ENCODE measurements at regions not wholly inside any gene's neighbourhood (a gene's known extent, or its start where the extent isn't known, plus 50 kb on each side); places are given as distances from the start of the nearest gene placed in this dataset.

- no peak for TF ChIP-seq ZNF274 (IDR thresholded peaks at IDR 0.05; ENCODE audit: low read depth, low read length)
- H3K4me3 ChIP-seq (ENCODE audit: low read length), result no peak overlapping the region
Observed at GRCh38 chr12:113582521-113583218, 111.0 kb upstream of the LHX5 start.

GRCh38 chr12:113581342-113581741 lies 109.7 kb upstream of the LHX5 start:
- no peak overlapping the region for H3K4me3 ChIP-seq (ENCODE audit: low read length)
- TF ChIP-seq ZNF274 (IDR thresholded peaks at IDR 0.05; ENCODE audit: low read depth, low read length), result no peak

- TF ChIP-seq ZNF274 (IDR thresholded peaks at IDR 0.05; ENCODE audit: low read depth, low read length), result no peak
- no peak overlapping the region for H3K4me3 ChIP-seq (ENCODE audit: low read length)
Observed at GRCh38 chr12:113580437-113580836, 108.8 kb upstream of the LHX5 start.

- no peak overlapping the region for H3K4me3 ChIP-seq (ENCODE audit: low read length)
- TF ChIP-seq ZNF274 (IDR thresholded peaks at IDR 0.05; ENCODE audit: low read depth, low read length), result no peak
Observed at GRCh38 chr12:113577464-113578129, 105.9 kb upstream of the LHX5 start.

- H3K4me3 ChIP-seq (ENCODE audit: low read length), result no peak overlapping the region
Observed at GRCh38 chr12:113575386-113575785, 103.7 kb upstream of the LHX5 start.

GRCh38 chr12:113573148-113573547 lies 101.5 kb upstream of the LHX5 start:
- H3K4me3 ChIP-seq (ENCODE audit: low read length), result no peak overlapping the region
- TF ChIP-seq ZNF274 (IDR thresholded peaks at IDR 0.05; ENCODE audit: low read depth, low read length), result no peak

More at GRCh38 chr12:113575386-113575785, 103.7 kb upstream of the LHX5 start:
- TF ChIP-seq ZNF274 (IDR thresholded peaks at IDR 0.05; ENCODE audit: low read depth, low read length), result no peak

- no peak overlapping the region for H3K4me3 ChIP-seq (ENCODE audit: low read length)
- TF ChIP-seq ZNF274 (IDR thresholded peaks at IDR 0.05; ENCODE audit: low read depth, low read length), result no peak
Observed at GRCh38 chr12:113571713-113572112, 100.0 kb upstream of the LHX5 start.

- TF ChIP-seq ZNF274 (IDR thresholded peaks at IDR 0.05; ENCODE audit: low read depth, low read length), result no peak
- H3K4me3 ChIP-seq (ENCODE audit: low read length), result no peak overlapping the region
Observed at GRCh38 chr12:113569806-113570205, 98.1 kb upstream of the LHX5 start.

- no peak overlapping the region for H3K4me3 ChIP-seq (ENCODE audit: low read length)
- TF ChIP-seq ZNF274 (IDR thresholded peaks at IDR 0.05; ENCODE audit: low read depth, low read length), result no peak
Observed at GRCh38 chr12:113568021-113568420, 96.3 kb upstream of the LHX5 start.

- TF ChIP-seq ZNF274 (IDR thresholded peaks at IDR 0.05; ENCODE audit: low read depth, low read length), result no peak
- no peak overlapping the region for H3K4me3 ChIP-seq (ENCODE audit: low read length)
Observed at GRCh38 chr12:113565368-113565767, 93.7 kb upstream of the LHX5 start.

- no peak for TF ChIP-seq ZNF274 (IDR thresholded peaks at IDR 0.05; ENCODE audit: low read depth, low read length)
- no peak overlapping the region for H3K4me3 ChIP-seq (ENCODE audit: low read length)
Observed at GRCh38 chr12:113561068-113561780, 89.6 kb upstream of the LHX5 start.

GRCh38 chr12:113559466-113559865 lies 87.8 kb upstream of the LHX5 start:
- no peak for TF ChIP-seq ZNF274 (IDR thresholded peaks at IDR 0.05; ENCODE audit: low read depth, low read length)
- no peak overlapping the region for H3K4me3 ChIP-seq (ENCODE audit: low read length)

GRCh38 chr12:113555226-113555625 lies 83.6 kb upstream of the LHX5 start:
- no peak overlapping the region for H3K4me3 ChIP-seq (ENCODE audit: low read length)
- no peak for TF ChIP-seq ZNF274 (IDR thresholded peaks at IDR 0.05; ENCODE audit: low read depth, low read length)

GRCh38 chr12:113552760-113553159 lies 81.1 kb upstream of the LHX5 start:
- no peak for TF ChIP-seq ZNF274 (IDR thresholded peaks at IDR 0.05; ENCODE audit: low read depth, low read length)
- no peak overlapping the region for H3K4me3 ChIP-seq (ENCODE audit: low read length)

GRCh38 chr12:113551563-113551962 lies 79.9 kb upstream of the LHX5 start:
- TF ChIP-seq ZNF274 (IDR thresholded peaks at IDR 0.05; ENCODE audit: low read depth, low read length), result no peak
- no peak overlapping the region for H3K4me3 ChIP-seq (ENCODE audit: low read length)

Data from GM08714 (cell line).